Endothelial cell of umbilical vein (primary cell): ENCODE measurements at regions not wholly inside any gene's neighbourhood (a gene's known extent, or its start where the extent isn't known, plus 50 kb on each side); places are given as distances from the start of the nearest gene placed in this dataset.

Source experiments
- BruUV-seq: library from RNA; stranded (reverse); fragments of 400-500 nt; replicated peaks from 2 replicates; lab custom pipeline; 2021; lab: Mats Ljungman, UMichigan
- CTCF ChIA-PET: fragments of 300-600, 350-600 bp; sonication (Branson Sonifier 250); formaldehyde crosslinking; loops from one replicate; lab custom pipeline; 2021; ENCODE audit warnings: antibody characterized with exemption, inconsistent platforms; lab: Charles Lee
- POLR2A ChIA-PET: fragments of 300-600, 350-600 bp; sonication (Branson Sonifier 250); formaldehyde crosslinking; loops from one replicate; lab custom pipeline; 2021; ENCODE audit warnings: antibody characterized with exemption, inconsistent platforms; lab: Charles Lee
- DNase-seq: peaks from one replicate; pipeline ENCODE4 v3.0.0-alpha.2; 2011; ENCODE audit warnings: low read depth, low spot score
- FAIRE-seq: peaks from 2 replicates; lab custom pipeline; 2011; peaks lifted over from hg19 to GRCh38; lab: Jason Lieb, UNC
- H2AFZ ChIP-seq: 2 replicates; pipeline ENCODE4 v1.6.0; 2012; ENCODE audit warnings: low read depth, low read length, control low read depth, inconsistent platforms
- H3K27ac ChIP-seq: 2 replicates; pipeline ENCODE4 v1.5.1; 2011; ENCODE audit warnings: low read depth, mild to moderate bottlenecking, control low read depth, low read length, moderate library complexity; ENCODE audit not compliant: insufficient read depth
- H3K27me3 ChIP-seq, 2 experiments: 2 replicates each; pipeline versions ENCODE4 v1.6.0 to v1.6.1; 2011; ENCODE audit warnings: low read length in 2 of 2, mixed read lengths in 1 of 2; ENCODE audit not compliant: control insufficient read depth in 2 of 2, insufficient read depth in 2 of 2
- H3K36me3 ChIP-seq, 2 experiments: 2 replicates in 1 of 2; 3 replicates in 1 of 2; pipeline ENCODE4 v1.5.1; 2011; ENCODE audit warnings: low read length in 2 of 2, mild to moderate bottlenecking in 1 of 2, moderate library complexity in 1 of 2; ENCODE audit not compliant: control insufficient read depth in 2 of 2, insufficient read depth in 2 of 2; ENCODE audit errors: extremely low read depth in 1 of 2
- H3K4me1 ChIP-seq: 3 replicates; pipeline ENCODE4 v1.5.1; 2011; ENCODE audit warnings: mild to moderate bottlenecking, low read length; ENCODE audit not compliant: control insufficient read depth, insufficient read depth; ENCODE audit errors: extremely low read depth
- H3K4me2 ChIP-seq: 2 replicates; pipeline ENCODE4 v1.6.1; 2011; ENCODE audit warnings: low read length, control low read depth, mixed read lengths; ENCODE audit not compliant: insufficient read depth
- H3K4me3 ChIP-seq, 3 experiments: fragments of 200-600 bp in 1 of 3; sonication (generic), shearing (Covaris generic) in 1 of 3; replicated peaks in 1 of 3; 2 replicates each; pipeline ENCODE4 v1.5.1; 2011 to 2016; ENCODE audit warnings: control low read depth in 3 of 3, low read length in 3 of 3, mild to moderate bottlenecking in 2 of 3, inconsistent platforms in 1 of 3, low read depth in 1 of 3, moderate library complexity in 1 of 3; ENCODE audit not compliant: insufficient read depth in 1 of 3
- H3K79me2 ChIP-seq: 2 replicates; pipeline ENCODE4 v1.6.0; 2012; ENCODE audit warnings: low read length, inconsistent platforms; ENCODE audit not compliant: control insufficient read depth, insufficient read depth
- H3K9ac ChIP-seq: replicated peaks from 2 replicates; pipeline ENCODE3; 2011; ENCODE audit warnings: low read length, control low read depth; ENCODE audit not compliant: insufficient read depth; ENCODE audit errors: extremely low read depth
- H3K9me1 ChIP-seq: replicated peaks from 3 replicates; pipeline ENCODE4 v1.6.0; 2011; ENCODE audit warnings: mild to moderate bottlenecking, low read length; ENCODE audit not compliant: control insufficient read depth, insufficient read depth; ENCODE audit errors: extremely low read depth
- H3K9me3 ChIP-seq: replicated peaks from 2 replicates; pipeline ENCODE4 v1.5.1; 2012; ENCODE audit warnings: low read length, inconsistent platforms; ENCODE audit not compliant: control insufficient read depth, insufficient read depth
- H4K20me1 ChIP-seq: replicated peaks from 2 replicates; pipeline ENCODE3; 2011; ENCODE audit warnings: mild to moderate bottlenecking, low read length; ENCODE audit not compliant: control insufficient read depth, insufficient read depth; ENCODE audit errors: extremely low read depth
- CTCF ChIP-seq, 2 donors: IDR thresholded peaks; 1 replicate in 1 of 2; 2 replicates in 1 of 2; pipeline ENCODE4 v1.5.1; 2011; ENCODE audit warnings: low read length in 2 of 2, mild to moderate bottlenecking in 2 of 2, moderate library complexity in 2 of 2, control low read depth in 1 of 2, inconsistent platforms in 1 of 2, low read depth in 1 of 2; ENCODE audit not compliant: insufficient read depth in 1 of 2; ENCODE audit errors: extremely low read depth in 1 of 2
- EZH2 ChIP-seq: IDR thresholded peaks from 2 replicates; pipeline ENCODE4 v1.6.1; 2012; ENCODE audit warnings: borderline replicate concordance, low read depth, mild to moderate bottlenecking, moderate library complexity, low read length, inconsistent platforms; ENCODE audit not compliant: severe bottlenecking
- FOS ChIP-seq: IDR thresholded peaks from 2 replicates; pipeline ENCODE4 v1.6.1; 2011; ENCODE audit warnings: mild to moderate bottlenecking, low read length, moderate library complexity, borderline replicate concordance; ENCODE audit not compliant: insufficient read depth
- GATA2 ChIP-seq: IDR thresholded peaks from 2 replicates; pipeline ENCODE4 v1.7.0; 2011; ENCODE audit warnings: low read depth, mild to moderate bottlenecking, moderate library complexity, mixed read lengths, low read length; ENCODE audit not compliant: insufficient read length, insufficient read depth
- JUN ChIP-seq: IDR thresholded peaks from 2 replicates; pipeline ENCODE4 v1.6.1; 2011; ENCODE audit warnings: borderline replicate concordance, low read depth; ENCODE audit not compliant: insufficient read length, insufficient read depth
- MYC ChIP-seq: IDR thresholded peaks from one replicate; pipeline ENCODE4 v1.6.1; 2011; ENCODE audit warnings: mild to moderate bottlenecking, low read depth, low read length
- POLR2A ChIP-seq: IDR thresholded peaks from 2 replicates; pipeline ENCODE4 v1.6.1; 2012; ENCODE audit warnings: low read depth, mild to moderate bottlenecking, control low read depth, low read length
- POLR2AphosphoS5 ChIP-seq: IDR thresholded peaks from 2 replicates; pipeline ENCODE4 v1.6.1; 2012; ENCODE audit warnings: low read depth, mild to moderate bottlenecking, control low read depth, low read length, moderate library complexity; ENCODE audit not compliant: insufficient read depth
- dilution Hi-C: fragments of 300-500 bp; cut with MboI; formaldehyde crosslinking; loops from one replicate; pipeline ENCODE4 v1.15.0; 2019; ENCODE audit warnings: low sequenced_read_pairs; ENCODE audit not compliant: extremely low pct_ligation_motif_present
- intact Hi-C: fragments of 100-400 bp; cut with micrococcal nuclease; formaldehyde crosslinking; loops from one replicate; pipeline ENCODE4 v1.10.0; 2022
- TF ChIP-seq, protein P1 (sequence below): IDR thresholded peaks from 2 replicates; pipeline ENCODE4 v1.6.1; 2011; ENCODE audit not compliant: insufficient read depth, insufficient read length

GRCh38 chr18:64749884-64750283 is 601.0 kb upstream of the LINC00305 start:
- no TSS peak for BruUV-seq
- intact Hi-C loops = no loop called here
- no peaks in the 10 kb centered on the region for H3K27me3 ChIP-seq
- H3K9me1 ChIP-seq = no peaks in the 10 kb centered on the region
- no peak overlapping the region for H3K4me2 ChIP-seq
- H3K9ac ChIP-seq = no peak overlapping the region
- no peaks in the 10 kb centered on the region for H3K4me1 ChIP-seq
- H2AFZ ChIP-seq = no peak overlapping the region
- dilution Hi-C loops = no loop called here
- FAIRE-seq (no peak), DNase-seq (no peak)
- H3K79me2 ChIP-seq = no peaks in the 10 kb centered on the region
- POLR2A ChIA-PET = no interaction called here
- peaks cover 8% of the 10 kb centered on the region for H3K9me3 ChIP-seq
- H3K4me3 ChIP-seq = no peak overlapping the region
- TF ChIP-seq EZH2 = no peak
- TF ChIP-seq POLR2A = no peak
- no peak for TF ChIP-seq CTCF (IDR thresholded peaks at IDR 0.05; ENCODE audit: extremely low read depth in 1 of 2, insufficient read depth in 1 of 2, low read depth in 1 of 2, low read length in 2 of 2)
- TF ChIP-seq, protein P1, sequence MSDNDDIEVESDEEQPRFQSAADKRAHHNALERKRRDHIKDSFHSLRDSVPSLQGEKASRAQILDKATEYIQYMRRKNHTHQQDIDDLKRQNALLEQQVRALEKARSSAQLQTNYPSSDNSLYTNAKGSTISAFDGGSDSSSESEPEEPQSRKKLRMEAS = no peak
- TF ChIP-seq MYC = no peak
- TF ChIP-seq POLR2AphosphoS5 = no peak
- no peak for TF ChIP-seq JUN
- no peak for TF ChIP-seq FOS
- no peak for TF ChIP-seq GATA2
- H4K20me1 ChIP-seq = no peaks in the 10 kb centered on the region
- no peak overlapping the region for H3K27ac ChIP-seq
- CTCF ChIA-PET = no interaction called here
- no peaks in the 10 kb centered on the region for H3K36me3 ChIP-seq
